ENCODE measurements at regions not wholly inside any gene's neighbourhood (a gene's known extent, or its start where the extent isn't known, plus 50 kb on each side); places are given as distances from the start of the nearest gene placed in this dataset.
"Not testable (repeated sequence)": the region's sequence is repeated elsewhere in the genome, so short reads cannot be mapped to it uniquely, and the experiment has no call there.

DNA sequence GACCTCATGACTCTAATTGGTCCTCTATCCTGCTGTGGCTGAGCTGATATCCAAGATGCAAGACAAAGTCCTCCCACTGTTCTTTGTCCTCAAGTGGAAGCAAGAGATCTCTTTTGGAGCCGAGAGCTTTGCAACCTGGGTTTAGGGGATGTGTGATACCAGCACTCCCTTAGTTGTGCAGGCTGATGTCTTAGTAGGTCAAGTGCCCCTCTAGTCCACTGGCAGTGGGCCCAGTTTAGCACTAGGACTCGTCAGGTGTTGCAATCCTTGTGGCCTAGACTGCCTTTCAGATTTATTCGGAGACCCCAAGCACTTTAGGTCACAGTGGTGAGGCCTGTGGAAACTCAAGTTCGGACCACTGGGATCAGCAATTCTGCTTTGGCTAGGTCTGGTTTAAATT, 64.0 kb downstream of the GPRASP3 start:
- Mint-ChIP-seq H3K36me3 (peaks cover 12% of the 10 kb centered on the region), H3K4me3 (no peak overlapping the region), H3K4me1 (no peaks in the 10 kb centered on the region), H3K9me3 (ENCODE audit: low read depth) (no peaks in the 10 kb centered on the region), H3K27me3 (no peaks in the 10 kb centered on the region), H3K27ac (no peak overlapping the region)
- CTCF ChIA-PET = no interaction called here
- DNase-seq (no peak), ATAC-seq (no peak)

GRCh38 chrX:102787283-102787682, 66.7 kb downstream of the GPRASP3 start:
- Mint-ChIP-seq H3K27me3 (no peaks in the 10 kb centered on the region), H3K4me3 (no peak overlapping the region), H3K36me3 (peaks cover 17% of the 10 kb centered on the region), H3K4me1 (no peaks in the 10 kb centered on the region), H3K27ac (no peak overlapping the region), H3K9me3 (ENCODE audit: low read depth) (no peaks in the 10 kb centered on the region)
- ATAC-seq (no peak), DNase-seq (no peak)
- CTCF ChIA-PET = interaction anchor here (1.1 kb wide), 1 partner anchor 29 kb away, joined by 3 read pairs; no protein-coding TSS in a partner anchor

GRCh38 chrX:102808336-102808735, 87.8 kb downstream of the GPRASP3 start:
- CTCF ChIA-PET = no interaction called here
- Mint-ChIP-seq H3K4me3 (no peak overlapping the region), H3K9me3 (ENCODE audit: low read depth) (no peaks in the 10 kb centered on the region), H3K27me3 (no peaks in the 10 kb centered on the region), H3K27ac (no peak overlapping the region), H3K36me3 (peaks cover 3% of the 10 kb centered on the region), H3K4me1 (no peaks in the 10 kb centered on the region)
- DNase-seq (no peak), ATAC-seq (no peak)

GRCh38 chrX:102818269-102818668, 97.7 kb downstream of the GPRASP3 start:
- ATAC-seq; DNase-seq; H3K27me3 Mint-ChIP-seq; H3K4me1 Mint-ChIP-seq; CTCF ChIA-PET; H3K4me3 Mint-ChIP-seq; H3K27ac Mint-ChIP-seq; H3K9me3 Mint-ChIP-seq (ENCODE audit: low read depth): not testable (repeated sequence)
- peaks cover 23% of the 10 kb centered on the region for H3K36me3 Mint-ChIP-seq

DNA sequence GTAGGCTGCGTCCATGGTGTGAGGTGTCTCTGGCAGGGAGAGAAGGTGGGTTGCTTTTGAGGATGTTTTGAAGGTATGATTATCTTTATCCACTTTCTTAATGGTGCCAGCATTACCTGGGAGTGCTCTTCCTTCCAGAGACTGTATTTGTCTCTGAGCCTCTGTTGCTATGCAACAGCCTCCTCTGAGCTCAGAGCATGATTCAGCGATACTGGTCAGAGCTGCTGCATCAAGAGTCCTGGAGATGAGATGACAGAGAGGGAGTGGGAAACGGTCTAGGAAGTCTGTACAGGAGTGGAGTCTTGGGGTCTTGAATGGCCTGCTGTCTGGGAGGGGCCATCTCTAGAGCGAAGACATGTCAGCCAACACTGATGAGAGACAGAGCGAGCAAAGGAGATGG, 104.4 kb upstream of the RAB40AL start:
- CTCF ChIA-PET = no interaction called here
- ATAC-seq = no peak
- Mint-ChIP-seq H3K27me3 (no peaks in the 10 kb centered on the region), H3K36me3 (peaks cover 2% of the 10 kb centered on the region), H3K4me3 (no peak overlapping the region), H3K4me1 (no peaks in the 10 kb centered on the region), H3K9me3 (ENCODE audit: low read depth) (no peaks in the 10 kb centered on the region), H3K27ac (no peak overlapping the region)
- DNase-seq = no peak

DNA sequence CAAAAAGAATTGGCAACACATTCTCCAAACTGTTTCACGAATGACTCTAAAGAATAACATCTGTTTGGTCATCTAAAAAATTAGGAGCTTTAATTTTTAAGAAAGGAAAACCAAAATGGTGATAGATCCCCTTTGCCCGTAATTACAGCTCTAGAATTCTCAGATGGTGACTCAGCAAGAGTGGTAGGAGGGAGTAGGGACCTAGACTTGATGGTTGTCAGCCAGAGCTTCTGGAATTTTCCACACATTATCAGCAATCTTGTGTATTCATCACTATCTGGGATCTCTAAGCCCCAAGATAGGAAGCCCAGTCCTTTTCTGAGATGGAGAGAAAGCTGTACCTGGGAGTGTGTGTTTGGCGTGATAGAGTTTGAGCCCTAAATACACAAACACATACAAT, 103.9 kb upstream of the RAB40AL start:
- Mint-ChIP-seq H3K27me3 (no peaks in the 10 kb centered on the region), H3K36me3 (peaks cover 2% of the 10 kb centered on the region), H3K4me1 (no peaks in the 10 kb centered on the region), H3K9me3 (ENCODE audit: low read depth) (no peaks in the 10 kb centered on the region), H3K4me3 (no peak overlapping the region), H3K27ac (no peak overlapping the region)
- CTCF ChIA-PET = no interaction called here
- DNase-seq (no peak), ATAC-seq (no peak)

- DNase-seq (no peak), ATAC-seq (no peak)
- Mint-ChIP-seq H3K4me3 (no peak overlapping the region), H3K36me3 (no peaks in the 10 kb centered on the region), H3K27me3 (no peaks in the 10 kb centered on the region), H3K4me1 (no peaks in the 10 kb centered on the region), H3K27ac (no peak overlapping the region), H3K9me3 (ENCODE audit: low read depth) (no peaks in the 10 kb centered on the region)
- CTCF ChIA-PET = interaction anchor here (1.4 kb wide), 1 partner anchor 341 kb away, joined by 4 read pairs; no protein-coding TSS in a partner anchor
Observed at GRCh38 chrX:102835504-102836146, 101.4 kb upstream of the RAB40AL start.

DNA sequence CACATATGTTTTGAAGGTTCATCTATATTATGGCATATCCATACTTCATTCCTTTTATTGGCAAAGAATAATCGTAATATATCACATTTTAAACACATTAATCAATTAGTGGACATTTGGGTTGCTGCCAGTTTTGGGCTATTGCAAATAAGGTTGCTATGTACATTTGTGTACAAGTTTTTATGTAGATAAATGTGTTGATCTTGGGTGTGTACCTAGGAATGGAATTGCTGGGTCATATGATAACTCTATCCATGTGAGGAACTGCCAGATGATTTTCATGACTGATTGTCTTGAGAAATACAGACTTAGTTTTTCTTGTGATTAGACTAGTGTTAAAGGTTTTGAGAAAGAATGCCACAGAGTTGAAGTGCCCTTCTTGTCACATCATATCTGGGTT, 99.2 kb upstream of the RAB40AL start:
- CTCF ChIA-PET = no interaction called here
- DNase-seq = no peak
- no peak for ATAC-seq
- Mint-ChIP-seq H3K27me3 (no peaks in the 10 kb centered on the region), H3K27ac (no peak overlapping the region), H3K4me3 (no peak overlapping the region), H3K36me3 (no peaks in the 10 kb centered on the region), H3K9me3 (ENCODE audit: low read depth) (no peaks in the 10 kb centered on the region), H3K4me1 (no peaks in the 10 kb centered on the region)

GRCh38 chrX:102840871-102841705, 96.0 kb upstream of the RAB40AL start:
- Mint-ChIP-seq H3K9me3 (ENCODE audit: low read depth) (no peaks in the 10 kb centered on the region), H3K27me3 (no peaks in the 10 kb centered on the region), H3K27ac (no peak overlapping the region), H3K4me1 (no peaks in the 10 kb centered on the region), H3K36me3 (no peaks in the 10 kb centered on the region), H3K4me3 (no peak overlapping the region)
- DNase-seq (no peak), ATAC-seq (no peak)
- CTCF ChIA-PET = no interaction called here

DNA sequence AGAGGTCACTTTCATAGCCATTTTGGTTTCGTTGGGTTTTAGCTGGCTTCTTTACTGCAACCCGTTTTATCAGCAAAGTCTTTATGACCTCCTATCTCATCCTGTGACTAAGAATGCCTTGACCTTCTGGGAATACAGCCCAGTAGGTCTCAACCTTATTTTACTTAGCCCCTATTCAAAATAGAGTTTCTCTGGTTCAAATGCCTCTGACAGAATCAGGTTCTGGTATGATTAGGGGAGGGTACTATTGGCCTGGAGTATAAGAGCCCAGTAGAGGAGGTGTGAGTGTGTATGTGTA, 95.4 kb upstream of the RAB40AL start:
- Mint-ChIP-seq H3K27me3 (no peaks in the 10 kb centered on the region), H3K9me3 (ENCODE audit: low read depth) (no peaks in the 10 kb centered on the region), H3K4me3 (no peak overlapping the region), H3K27ac (no peak overlapping the region), H3K4me1 (no peaks in the 10 kb centered on the region), H3K36me3 (no peaks in the 10 kb centered on the region)
- CTCF ChIA-PET = no interaction called here
- DNase-seq (no peak), ATAC-seq (no peak)

- Mint-ChIP-seq H3K4me1 (no peaks in the 10 kb centered on the region), H3K27me3 (no peaks in the 10 kb centered on the region), H3K9me3 (ENCODE audit: low read depth) (no peaks in the 10 kb centered on the region), H3K4me3 (no peak overlapping the region), H3K27ac (no peak overlapping the region), H3K36me3 (peaks cover 4% of the 10 kb centered on the region)
- ATAC-seq (no peak), DNase-seq (no peak)
- CTCF ChIA-PET = no interaction called here
Observed at GRCh38 chrX:102845020-102845419, 92.1 kb upstream of the RAB40AL start.

DNA sequence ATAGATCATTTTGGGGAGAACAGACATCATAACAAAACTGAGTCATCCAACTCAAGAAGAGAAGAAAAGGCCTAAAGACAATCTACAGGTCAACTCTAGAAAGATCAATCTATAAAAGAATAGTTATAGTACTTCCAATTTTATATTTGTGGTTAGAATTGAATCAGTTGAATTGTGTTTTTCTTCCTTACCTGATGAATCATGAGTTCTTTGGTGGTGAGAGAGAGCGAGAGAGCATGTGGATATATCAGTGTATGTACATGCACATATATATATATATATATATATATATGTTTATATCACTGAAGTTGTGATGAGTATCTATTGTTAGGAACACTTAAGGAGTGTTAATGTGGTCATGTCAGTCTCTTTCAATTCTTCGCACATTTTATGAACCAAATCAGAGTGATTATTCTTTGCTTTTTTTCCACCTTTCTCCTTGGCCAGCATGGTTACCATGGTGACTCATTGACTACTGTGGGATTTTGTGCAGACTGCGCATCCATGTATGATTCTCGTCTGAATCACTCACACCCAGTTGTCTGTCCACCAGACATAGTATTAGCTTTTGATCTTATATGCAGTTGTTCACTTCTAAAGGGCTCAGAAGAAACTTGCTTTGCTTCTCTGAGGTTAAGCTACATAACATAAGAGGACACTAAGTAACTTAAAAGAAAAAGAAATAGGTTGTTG, 90.4 kb upstream of the RAB40AL start:
- H3K27me3 Mint-ChIP-seq = no peaks in the 10 kb centered on the region
- no peak overlapping the region for H3K4me3 Mint-ChIP-seq
- H3K4me1 Mint-ChIP-seq = no peaks in the 10 kb centered on the region
- no peak for ATAC-seq
- no peak for DNase-seq
- H3K27ac Mint-ChIP-seq = no peak overlapping the region
- CTCF ChIA-PET = no interaction called here
- H3K9me3 Mint-ChIP-seq (ENCODE audit: low read depth) = no peaks in the 10 kb centered on the region
- H3K36me3 Mint-ChIP-seq = peaks cover 4% of the 10 kb centered on the region

DNA sequence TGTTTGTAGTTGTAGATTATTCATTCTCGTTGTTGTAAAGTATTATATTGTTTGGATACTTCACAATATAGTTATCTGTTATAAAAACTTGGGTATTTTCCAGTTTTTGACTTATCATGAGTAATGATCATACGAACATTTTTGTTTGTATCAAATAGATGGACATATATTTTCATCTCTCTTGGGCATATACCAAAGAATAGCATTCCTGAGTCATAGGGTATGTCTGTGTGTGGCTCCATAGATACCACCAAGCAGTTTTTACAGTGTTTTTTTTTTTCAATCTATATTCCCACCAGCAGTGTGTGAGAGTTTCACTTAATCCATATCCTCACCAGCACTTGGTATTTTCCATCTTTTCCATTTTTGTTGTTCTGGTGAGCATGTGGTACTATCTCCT, 89.7 kb upstream of the RAB40AL start:
- DNase-seq (no peak), ATAC-seq (no peak)
- CTCF ChIA-PET = no interaction called here
- Mint-ChIP-seq H3K4me1 (no peaks in the 10 kb centered on the region), H3K27me3 (no peaks in the 10 kb centered on the region), H3K27ac (no peak overlapping the region), H3K36me3 (peaks cover 4% of the 10 kb centered on the region), H3K9me3 (ENCODE audit: low read depth) (no peaks in the 10 kb centered on the region), H3K4me3 (no peak overlapping the region)

- CTCF ChIA-PET = interaction anchor here (1.2 kb wide), 1 partner anchor 51 kb away, joined by 3 read pairs; no protein-coding TSS in a partner anchor
- DNase-seq (no peak), ATAC-seq (no peak)
- Mint-ChIP-seq H3K27me3 (no peaks in the 10 kb centered on the region), H3K4me3 (no peak overlapping the region), H3K9me3 (ENCODE audit: low read depth) (no peaks in the 10 kb centered on the region), H3K36me3 (peaks cover 6% of the 10 kb centered on the region), H3K4me1 (no peaks in the 10 kb centered on the region), H3K27ac (no peak overlapping the region)
Observed at GRCh38 chrX:102849396-102849795, 87.7 kb upstream of the RAB40AL start.
